Loucy (cell line): ENCODE measurements at regions not wholly inside any gene's neighbourhood (a gene's known extent, or its start where the extent isn't known, plus 50 kb on each side); places are given as distances from the start of the nearest gene placed in this dataset.
"Not testable (repeated sequence)": the region's sequence is repeated elsewhere in the genome, so short reads cannot be mapped to it uniquely, and the experiment has no call there.

ENCODE experiments used
- H2AFZ ChIP-seq: fragments of 200-600 bp; sonication (generic); 2 replicates; pipeline ENCODE4 v1.6.0; 2016; ENCODE audit warnings: antibody characterized with exemption, mild to moderate bottlenecking, low read length, moderate library complexity
- H3F3A ChIP-seq: fragments of 200-600 bp; 2 replicates; pipeline ENCODE4 v1.6.0; 2016; ENCODE audit warnings: antibody characterized with exemption, low read depth, mild to moderate bottlenecking
- H3K27me3 ChIP-seq: fragments of 200-600 bp; sonication (generic); 2 replicates; pipeline ENCODE4 v1.6.1; 2014; ENCODE audit warnings: low read length, mild to moderate bottlenecking; ENCODE audit not compliant: insufficient read depth, poor library complexity, severe bottlenecking
- H3K36me3 ChIP-seq: fragments of 200-600 bp; sonication (generic); 2 replicates; pipeline ENCODE4 v1.6.1; 2016; ENCODE audit warnings: low read length; ENCODE audit not compliant: insufficient read depth
- H3K4me1 ChIP-seq: fragments of 200-600 bp; sonication (generic); 2 replicates; pipeline ENCODE4 v1.5.1; 2014; ENCODE audit warnings: low read length, mild to moderate bottlenecking; ENCODE audit not compliant: insufficient read depth, poor library complexity, severe bottlenecking
- H3K4me2 ChIP-seq: fragments of 200-600 bp; sonication (generic); 2 replicates; pipeline ENCODE4 v1.6.0; 2014; ENCODE audit warnings: antibody characterized with exemption, low read length, low read depth, mild to moderate bottlenecking; ENCODE audit not compliant: poor library complexity, severe bottlenecking
- H3K4me3 ChIP-seq: fragments of 200-600 bp; sonication (generic); 2 replicates; pipeline ENCODE4 v1.5.1; 2014; ENCODE audit warnings: low read length, mild to moderate bottlenecking, mixed read lengths; ENCODE audit not compliant: poor library complexity, severe bottlenecking
- H3K79me2 ChIP-seq: fragments of 200-600 bp; sonication (generic); 2 replicates; pipeline ENCODE4 v1.6.1; 2014; ENCODE audit warnings: low read length; ENCODE audit not compliant: insufficient read depth
- H3K9ac ChIP-seq: fragments of 200-600 bp; sonication (generic); 2 replicates; pipeline ENCODE4 v1.6.0; 2014; ENCODE audit warnings: mild to moderate bottlenecking, low read depth, low read length, moderate library complexity; ENCODE audit not compliant: poor library complexity, severe bottlenecking
- H3K9me2 ChIP-seq: fragments of 200-600 bp; sonication (generic); replicated peaks from 2 replicates; pipeline ENCODE4 v1.6.1; 2016; ENCODE audit warnings: low read depth, low read length, mixed read lengths
- H3K9me3 ChIP-seq: fragments of 200-600 bp; sonication (generic); 2 replicates; pipeline ENCODE4 v1.6.1; 2014; ENCODE audit warnings: mild to moderate bottlenecking, antibody characterized with exemption, low read length, low read depth; ENCODE audit not compliant: insufficient read depth
- H4K20me1 ChIP-seq: fragments of 200-600 bp; sonication (generic); 2 replicates; pipeline ENCODE4 v1.6.0; 2014; ENCODE audit warnings: antibody characterized with exemption, low read length, mild to moderate bottlenecking; ENCODE audit not compliant: insufficient read depth, poor library complexity, severe bottlenecking
- CTCF ChIP-seq: fragments of 200-600 bp; sonication (generic); conservative IDR thresholded peaks from 2 replicates; pipeline ENCODE4 v1.5.1; 2014; ENCODE audit warnings: mild to moderate bottlenecking, antibody characterized with exemption, low read length
- EZH2phosphoT487 ChIP-seq: fragments of 200-600 bp; IDR thresholded peaks from 2 replicates; pipeline ENCODE4 v1.6.1; 2018; ENCODE audit warnings: antibody characterized with exemption, mild to moderate bottlenecking, moderate library complexity, borderline replicate concordance

DNA sequence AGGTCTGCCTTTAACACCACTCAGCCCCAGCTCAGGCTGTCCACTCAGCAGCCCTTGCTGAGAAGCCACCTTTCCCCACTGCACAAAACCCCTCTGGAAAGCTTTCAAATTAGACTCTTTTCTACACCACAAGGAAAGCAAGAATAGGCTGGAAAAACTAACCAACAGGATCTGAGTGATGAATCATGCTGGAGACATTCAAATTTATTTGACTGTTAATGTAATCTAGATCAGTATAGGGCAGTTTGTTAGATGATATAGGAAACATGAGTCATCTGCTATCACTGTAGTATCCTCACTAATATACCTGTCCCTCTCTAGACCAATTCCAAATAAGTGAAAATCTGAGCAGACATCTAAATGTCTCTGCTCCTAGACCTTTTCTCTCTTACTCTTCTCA is 127.8 kb upstream of the PAM start:
- Histone ChIP-seq H3K4me2 (no peak overlapping the region), H3K4me1 (no peaks in the 10 kb centered on the region)
- TF ChIP-seq EZH2phosphoT487 (no peak), CTCF (no peak)

DNA sequence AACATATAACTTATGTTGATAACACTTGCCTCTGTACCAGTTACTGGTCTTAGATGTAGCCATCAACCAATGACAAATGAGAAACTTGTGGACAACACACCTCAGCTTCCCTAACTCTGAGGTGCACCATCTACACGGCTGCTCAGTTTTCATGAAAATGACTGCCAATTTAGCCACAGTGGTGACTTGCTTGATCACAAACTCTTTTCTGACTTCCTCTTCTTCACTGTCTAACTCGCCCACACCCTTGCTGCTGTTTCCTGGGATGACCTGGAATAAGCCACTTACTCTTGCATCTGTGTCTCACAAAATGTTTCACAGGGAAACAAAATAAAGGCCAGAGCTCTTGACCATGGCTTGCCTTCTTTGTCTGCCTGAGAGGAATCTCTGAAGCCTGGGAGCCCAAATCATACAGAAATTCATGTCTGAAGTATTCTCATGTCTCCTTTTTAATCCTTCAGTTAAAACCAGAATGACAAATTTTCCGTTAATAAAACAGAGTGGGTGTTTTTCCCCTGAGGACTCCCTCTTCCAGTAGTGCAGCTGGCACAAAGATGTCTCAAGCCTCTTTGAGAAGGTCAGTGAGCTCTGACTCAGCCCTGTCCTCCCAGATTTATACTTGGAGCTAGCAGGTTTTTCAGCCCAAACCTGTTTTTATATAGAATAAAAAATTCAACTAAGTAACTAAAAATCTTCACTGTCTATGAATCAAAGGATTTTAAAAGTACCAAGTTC is 126.5 kb upstream of the PAM start:
- Histone ChIP-seq H4K20me1 (no peaks in the 10 kb centered on the region), H3F3A (no peaks in the 10 kb centered on the region), H3K36me3 (no peaks in the 10 kb centered on the region), H3K27me3 (no peaks in the 10 kb centered on the region), H3K9me2 (no peaks in the 10 kb centered on the region), H3K9ac (no peak overlapping the region), H3K4me3 (no peak overlapping the region), H3K9me3 (no peaks in the 10 kb centered on the region), H3K4me1 (no peaks in the 10 kb centered on the region), H2AFZ (no peak overlapping the region), H3K4me2 (no peak overlapping the region), H3K79me2 (no peaks in the 10 kb centered on the region)
- TF ChIP-seq CTCF, result no peak
- no peak for TF ChIP-seq EZH2phosphoT487

More for the DNA sequence above, 127.8 kb upstream of the PAM start:
- Histone ChIP-seq H3K9me3 (no peaks in the 10 kb centered on the region), H3K9me2 (no peaks in the 10 kb centered on the region), H3K79me2 (no peaks in the 10 kb centered on the region), H2AFZ (no peak overlapping the region), H3K4me3 (no peak overlapping the region), H3K36me3 (no peaks in the 10 kb centered on the region), H4K20me1 (no peaks in the 10 kb centered on the region), H3K27me3 (no peaks in the 10 kb centered on the region), H3F3A (no peaks in the 10 kb centered on the region), H3K9ac (no peak overlapping the region)

DNA sequence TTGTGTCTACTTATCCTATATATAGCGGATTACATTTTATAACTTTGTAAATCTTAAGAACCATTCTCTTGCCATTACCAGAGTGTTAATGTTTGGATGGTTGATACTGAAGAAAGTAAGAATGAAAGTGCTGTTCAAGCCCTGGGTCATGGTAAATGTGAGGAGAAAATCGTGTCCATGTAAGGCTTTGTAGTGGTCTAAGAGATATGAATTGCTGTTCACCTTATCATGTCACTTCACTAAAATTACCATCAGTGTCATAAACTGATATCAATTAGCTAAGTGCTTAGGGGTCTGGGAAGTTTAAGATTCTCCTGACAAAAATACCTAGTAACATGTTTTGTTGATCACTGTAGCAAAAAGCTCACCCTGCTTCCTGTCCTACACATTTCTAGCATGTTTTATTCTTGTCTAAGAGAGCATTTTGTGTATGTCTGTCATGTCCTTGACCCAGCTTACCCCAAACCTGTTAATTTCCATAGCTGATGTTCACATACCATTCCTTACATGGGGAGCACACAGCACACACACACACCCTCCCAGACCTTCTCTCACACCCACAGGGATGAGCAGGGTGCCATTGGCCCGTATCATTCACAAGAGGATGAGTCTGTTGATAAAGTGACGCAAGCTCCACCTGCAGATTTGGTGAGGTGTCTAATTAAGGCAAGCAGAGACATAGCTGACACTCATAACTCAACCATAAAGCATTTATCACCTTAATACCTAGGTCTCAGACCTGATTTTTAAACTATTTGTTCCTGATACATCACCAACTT is 125.1 kb upstream of the PAM start:
- Histone ChIP-seq H3K9ac (no peak overlapping the region), H3K4me3 (no peak overlapping the region), H3K36me3 (no peaks in the 10 kb centered on the region), H3K9me2 (no peaks in the 10 kb centered on the region), H3K79me2 (no peaks in the 10 kb centered on the region), H2AFZ (no peak overlapping the region), H3K4me1 (no peaks in the 10 kb centered on the region), H3K4me2 (no peak overlapping the region), H3K27me3 (no peaks in the 10 kb centered on the region), H3F3A (no peaks in the 10 kb centered on the region), H4K20me1 (no peaks in the 10 kb centered on the region), H3K9me3 (no peaks in the 10 kb centered on the region)
- TF ChIP-seq CTCF (no peak), EZH2phosphoT487 (no peak)

GRCh38 chr5:102635399-102635798 is 119.7 kb upstream of the PAM start:
- H3K4me3 ChIP-seq, H3K4me2 ChIP-seq, H3K27me3 ChIP-seq, H3K36me3 ChIP-seq, H3K4me1 ChIP-seq, H3F3A ChIP-seq, H4K20me1 ChIP-seq, H3K79me2 ChIP-seq, H3K9me2 ChIP-seq, H2AFZ ChIP-seq, H3K9ac ChIP-seq, H3K9me3 ChIP-seq: not testable (repeated sequence)
